GM23338 (cell line): ENCODE measurements at regions not wholly inside any gene's neighbourhood (a gene's known extent, or its start where the extent isn't known, plus 50 kb on each side); places are given as distances from the start of the nearest gene placed in this dataset.

Source experiments
- ATAC-seq: fragments of 200-7000 bp; cut with Tn5 transposase; 3 replicates; pipeline ENCODE4 v1.9.1; 2020
- DNase-seq: peaks from one replicate; pipeline ENCODE4 v3.0.0-alpha.2; 2015; ENCODE audit warnings: low spot score
- H2AFZ ChIP-seq: fragments of 200-600 bp; sonication (generic); 2 replicates; pipeline ENCODE4 v1.8.0; 2016; ENCODE audit warnings: antibody characterized with exemption, mild to moderate bottlenecking, moderate library complexity
- H3F3A ChIP-seq: fragments of 200-600 bp; sonication (generic); replicated peaks from 2 replicates; pipeline ENCODE4 v1.8.0; 2017; ENCODE audit warnings: antibody characterized with exemption, mixed run types, low read depth
- H3K27ac ChIP-seq: fragments of 200-600 bp; sonication (generic); 2 replicates; pipeline ENCODE4 v1.6.1; 2016; ENCODE audit warnings: low read depth
- H3K27me3 ChIP-seq: fragments of 200-600 bp; sonication (generic); 2 replicates; pipeline ENCODE4 v1.8.0; 2016; ENCODE audit warnings: mild to moderate bottlenecking, mixed run types, moderate library complexity; ENCODE audit not compliant: insufficient read depth
- H3K36me3 ChIP-seq: fragments of 200-600 bp; sonication (generic); 2 replicates; pipeline ENCODE4 v1.8.0; 2016; ENCODE audit warnings: mild to moderate bottlenecking; ENCODE audit not compliant: insufficient read depth
- H3K4me1 ChIP-seq: fragments of 200-600 bp; sonication (generic); 2 replicates; pipeline ENCODE4 v1.8.0; 2016; ENCODE audit warnings: mild to moderate bottlenecking, moderate library complexity; ENCODE audit not compliant: insufficient read depth
- H3K4me2 ChIP-seq: fragments of 200-600 bp; sonication (generic); 2 replicates; pipeline ENCODE4 v1.7.1; 2017; ENCODE audit warnings: mixed run types
- H3K4me3 ChIP-seq: fragments of 200-600 bp; sonication (generic); 2 replicates; pipeline ENCODE4 v1.6.1; 2016; ENCODE audit warnings: mixed run types
- H3K79me2 ChIP-seq: fragments of 200-600 bp; sonication (generic); replicated peaks from 2 replicates; pipeline ENCODE4 v1.8.0; 2017; ENCODE audit warnings: mild to moderate bottlenecking; ENCODE audit not compliant: insufficient read depth
- H3K9me2 ChIP-seq: fragments of 200-600 bp; sonication (generic); 2 replicates; pipeline ENCODE4 v1.8.0; 2017; ENCODE audit not compliant: insufficient read depth
- H4K20me1 ChIP-seq: fragments of 200-600 bp; sonication (generic); replicated peaks from 2 replicates; pipeline ENCODE4 v1.8.0; 2017; ENCODE audit warnings: mild to moderate bottlenecking; ENCODE audit not compliant: insufficient read depth
- H3K27ac Mint-ChIP-seq: 2 replicates; pipeline ENCODE4 v1.8.0; 2020; ENCODE audit warnings: inconsistent platforms, mild to moderate bottlenecking, moderate library complexity, mixed read lengths
- H3K27me3 Mint-ChIP-seq: 3 replicates; pipeline ENCODE4 v1.8.0; 2022; ENCODE audit warnings: low read depth, mild to moderate bottlenecking, moderate library complexity, mixed read lengths, inconsistent platforms; ENCODE audit not compliant: insufficient read depth, poor library complexity
- H3K36me3 Mint-ChIP-seq: 3 replicates; pipeline ENCODE4 v1.8.0; 2021; ENCODE audit warnings: low read depth, mild to moderate bottlenecking, inconsistent platforms, moderate library complexity, mixed read lengths
- H3K4me1 Mint-ChIP-seq: 3 replicates; pipeline ENCODE4 v1.8.0; 2020; ENCODE audit warnings: mild to moderate bottlenecking, inconsistent platforms, mixed read lengths
- H3K4me3 Mint-ChIP-seq: 3 replicates; pipeline ENCODE4 v1.8.0; 2021; ENCODE audit warnings: moderate library complexity, mild to moderate bottlenecking, inconsistent platforms, mixed read lengths
- H3K9me3 Mint-ChIP-seq: 3 replicates; pipeline ENCODE4 v1.8.0; 2020; ENCODE audit warnings: moderate library complexity, mild to moderate bottlenecking, inconsistent platforms, mixed read lengths
- CREB1 ChIP-seq: fragments of 250-450 bp; sonication (Bioruptor Pico); IDR thresholded peaks from 2 replicates; pipeline ENCODE4 v1.5.0; 2020; ENCODE audit warnings: low read depth, mild to moderate bottlenecking, moderate library complexity
- EZH2 ChIP-seq: fragments of 200-600 bp; sonication (generic); IDR thresholded peaks from one replicate; pipeline ENCODE4 v1.8.0; 2017; ENCODE audit warnings: antibody characterized with exemption, mild to moderate bottlenecking, low read depth; ENCODE audit not compliant: unreplicated experiment
- EZH2phosphoT487 ChIP-seq: fragments of 200-600 bp; sonication (generic); IDR thresholded peaks from one replicate; pipeline ENCODE4 v1.8.1; 2018; ENCODE audit warnings: antibody characterized with exemption; ENCODE audit not compliant: unreplicated experiment
- JUNB ChIP-seq: IDR thresholded peaks from one replicate; pipeline ENCODE4 v1.6.1; 2016; ENCODE audit warnings: antibody characterized with exemption; ENCODE audit not compliant: unreplicated experiment
- STAT1 ChIP-seq: IDR thresholded peaks from one replicate; pipeline ENCODE4 v1.6.1; 2016; ENCODE audit warnings: antibody characterized with exemption; ENCODE audit not compliant: unreplicated experiment
- TF ChIP-seq, protein P1 (sequence below): fragments of 250-450 bp; sonication (Bioruptor Pico); IDR thresholded peaks from 2 replicates; pipeline ENCODE4 v1.5.0; 2020; ENCODE audit warnings: mild to moderate bottlenecking, moderate library complexity
- TF ChIP-seq, protein P2 (sequence below), 2 experiments: fragments of 200-600 bp in 1 of 2; sonication (generic) in 1 of 2; conservative IDR thresholded peaks; 2 replicates each; pipeline versions ENCODE4 v1.5.1 to v1.6.1; 2016 to 2017; ENCODE audit warnings: antibody characterized with exemption in 2 of 2, low read depth in 2 of 2, mild to moderate bottlenecking in 2 of 2, moderate library complexity in 1 of 2

DNA sequence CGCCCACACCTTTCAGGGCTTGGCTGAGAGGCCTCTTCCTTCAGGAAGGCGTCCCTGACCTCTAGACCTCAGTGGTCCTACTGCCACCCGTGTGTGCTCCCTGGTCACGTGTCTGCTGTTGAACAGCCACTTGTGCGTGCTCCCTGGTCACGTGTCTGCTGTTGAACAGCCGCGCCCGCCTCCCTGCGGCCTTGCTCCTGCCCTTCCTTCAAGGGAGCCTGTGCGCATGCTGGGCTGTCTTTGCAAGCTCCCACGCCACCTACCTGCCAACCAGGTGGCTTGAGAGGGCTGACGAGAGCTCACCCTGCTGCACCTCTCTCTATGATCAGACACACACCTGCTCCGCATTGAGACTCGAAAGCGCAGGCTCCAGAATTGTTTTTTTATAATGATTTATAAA lies 179.3 kb downstream of the BMP7 start:
- Histone ChIP-seq H3K4me2 (no peak overlapping the region), H3K79me2 (no peaks in the 10 kb centered on the region), H4K20me1 (no peaks in the 10 kb centered on the region), H3K4me1 (no peaks in the 10 kb centered on the region), H3K9me2 (no peaks in the 10 kb centered on the region), H3K4me3 (no peak overlapping the region), H3K27me3 (peaks cover 8% of the 10 kb centered on the region; the same call in 1 of the 2 replicates), H3K27ac (no peak overlapping the region), H2AFZ (no peak overlapping the region), H3F3A (no peaks in the 10 kb centered on the region), H3K36me3 (no peaks in the 10 kb centered on the region)
- DNase-seq, result no peak
- TF ChIP-seq STAT1, result no peak
- TF ChIP-seq CREB1 (CRISPR knock-in tag), result no peak
- TF ChIP-seq EZH2phosphoT487, result no peak
- no peak for TF ChIP-seq EZH2
- TF ChIP-seq, protein P1, sequence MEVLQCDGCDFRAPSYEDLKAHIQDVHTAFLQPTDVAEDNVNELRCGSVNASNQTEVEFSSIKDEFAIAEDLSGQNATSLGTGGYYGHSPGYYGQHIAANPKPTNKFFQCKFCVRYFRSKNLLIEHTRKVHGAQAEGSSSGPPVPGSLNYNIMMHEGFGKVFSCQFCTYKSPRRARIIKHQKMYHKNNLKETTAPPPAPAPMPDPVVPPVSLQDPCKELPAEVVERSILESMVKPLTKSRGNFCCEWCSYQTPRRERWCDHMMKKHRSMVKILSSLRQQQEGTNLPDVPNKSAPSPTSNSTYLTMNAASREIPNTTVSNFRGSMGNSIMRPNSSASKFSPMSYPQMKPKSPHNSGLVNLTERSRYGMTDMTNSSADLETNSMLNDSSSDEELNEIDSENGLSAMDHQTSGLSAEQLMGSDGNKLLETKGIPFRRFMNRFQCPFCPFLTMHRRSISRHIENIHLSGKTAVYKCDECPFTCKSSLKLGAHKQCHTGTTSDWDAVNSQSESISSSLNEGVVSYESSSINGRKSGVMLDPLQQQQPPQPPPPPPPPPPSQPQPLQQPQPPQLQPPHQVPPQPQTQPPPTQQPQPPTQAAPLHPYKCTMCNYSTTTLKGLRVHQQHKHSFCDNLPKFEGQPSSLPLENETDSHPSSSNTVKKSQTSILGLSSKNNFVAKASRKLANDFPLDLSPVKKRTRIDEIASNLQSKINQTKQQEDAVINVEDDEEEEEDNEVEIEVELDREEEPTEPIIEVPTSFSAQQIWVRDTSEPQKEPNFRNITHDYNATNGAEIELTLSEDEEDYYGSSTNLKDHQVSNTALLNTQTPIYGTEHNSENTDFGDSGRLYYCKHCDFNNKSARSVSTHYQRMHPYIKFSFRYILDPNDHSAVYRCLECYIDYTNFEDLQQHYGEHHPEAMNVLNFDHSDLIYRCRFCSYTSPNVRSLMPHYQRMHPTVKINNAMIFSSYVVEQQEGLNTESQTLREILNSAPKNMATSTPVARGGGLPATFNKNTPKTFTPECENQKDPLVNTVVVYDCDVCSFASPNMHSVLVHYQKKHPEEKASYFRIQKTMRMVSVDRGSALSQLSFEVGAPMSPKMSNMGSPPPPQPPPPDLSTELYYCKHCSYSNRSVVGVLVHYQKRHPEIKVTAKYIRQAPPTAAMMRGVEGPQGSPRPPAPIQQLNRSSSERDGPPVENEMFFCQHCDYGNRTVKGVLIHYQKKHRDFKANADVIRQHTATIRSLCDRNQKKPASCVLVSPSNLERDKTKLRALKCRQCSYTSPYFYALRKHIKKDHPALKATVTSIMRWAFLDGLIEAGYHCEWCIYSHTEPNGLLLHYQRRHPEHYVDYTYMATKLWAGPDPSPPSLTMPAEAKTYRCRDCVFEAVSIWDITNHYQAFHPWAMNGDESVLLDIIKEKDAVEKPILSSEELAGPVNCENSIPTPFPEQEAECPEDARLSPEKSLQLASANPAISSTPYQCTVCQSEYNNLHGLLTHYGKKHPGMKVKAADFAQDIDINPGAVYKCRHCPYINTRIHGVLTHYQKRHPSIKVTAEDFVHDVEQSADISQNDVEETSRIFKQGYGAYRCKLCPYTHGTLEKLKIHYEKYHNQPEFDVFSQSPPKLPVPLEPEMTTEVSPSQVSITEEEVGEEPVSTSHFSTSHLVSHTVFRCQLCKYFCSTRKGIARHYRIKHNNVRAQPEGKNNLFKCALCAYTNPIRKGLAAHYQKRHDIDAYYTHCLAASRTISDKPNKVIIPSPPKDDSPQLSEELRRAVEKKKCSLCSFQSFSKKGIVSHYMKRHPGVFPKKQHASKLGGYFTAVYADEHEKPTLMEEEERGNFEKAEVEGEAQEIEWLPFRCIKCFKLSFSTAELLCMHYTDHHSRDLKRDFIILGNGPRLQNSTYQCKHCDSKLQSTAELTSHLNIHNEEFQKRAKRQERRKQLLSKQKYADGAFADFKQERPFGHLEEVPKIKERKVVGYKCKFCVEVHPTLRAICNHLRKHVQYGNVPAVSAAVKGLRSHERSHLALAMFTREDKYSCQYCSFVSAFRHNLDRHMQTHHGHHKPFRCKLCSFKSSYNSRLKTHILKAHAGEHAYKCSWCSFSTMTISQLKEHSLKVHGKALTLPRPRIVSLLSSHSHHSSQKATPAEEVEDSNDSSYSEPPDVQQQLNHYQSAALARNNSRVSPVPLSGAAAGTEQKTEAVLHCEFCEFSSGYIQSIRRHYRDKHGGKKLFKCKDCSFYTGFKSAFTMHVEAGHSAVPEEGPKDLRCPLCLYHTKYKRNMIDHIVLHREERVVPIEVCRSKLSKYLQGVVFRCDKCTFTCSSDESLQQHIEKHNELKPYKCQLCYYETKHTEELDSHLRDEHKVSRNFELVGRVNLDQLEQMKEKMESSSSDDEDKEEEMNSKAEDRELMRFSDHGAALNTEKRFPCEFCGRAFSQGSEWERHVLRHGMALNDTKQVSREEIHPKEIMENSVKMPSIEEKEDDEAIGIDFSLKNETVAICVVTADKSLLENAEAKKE, result no peak
- TF ChIP-seq, protein P2, sequence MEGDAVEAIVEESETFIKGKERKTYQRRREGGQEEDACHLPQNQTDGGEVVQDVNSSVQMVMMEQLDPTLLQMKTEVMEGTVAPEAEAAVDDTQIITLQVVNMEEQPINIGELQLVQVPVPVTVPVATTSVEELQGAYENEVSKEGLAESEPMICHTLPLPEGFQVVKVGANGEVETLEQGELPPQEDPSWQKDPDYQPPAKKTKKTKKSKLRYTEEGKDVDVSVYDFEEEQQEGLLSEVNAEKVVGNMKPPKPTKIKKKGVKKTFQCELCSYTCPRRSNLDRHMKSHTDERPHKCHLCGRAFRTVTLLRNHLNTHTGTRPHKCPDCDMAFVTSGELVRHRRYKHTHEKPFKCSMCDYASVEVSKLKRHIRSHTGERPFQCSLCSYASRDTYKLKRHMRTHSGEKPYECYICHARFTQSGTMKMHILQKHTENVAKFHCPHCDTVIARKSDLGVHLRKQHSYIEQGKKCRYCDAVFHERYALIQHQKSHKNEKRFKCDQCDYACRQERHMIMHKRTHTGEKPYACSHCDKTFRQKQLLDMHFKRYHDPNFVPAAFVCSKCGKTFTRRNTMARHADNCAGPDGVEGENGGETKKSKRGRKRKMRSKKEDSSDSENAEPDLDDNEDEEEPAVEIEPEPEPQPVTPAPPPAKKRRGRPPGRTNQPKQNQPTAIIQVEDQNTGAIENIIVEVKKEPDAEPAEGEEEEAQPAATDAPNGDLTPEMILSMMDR (conservative IDR thresholded peaks at IDR 0.05; ENCODE audit: low read depth in 2 of 2), result peak in 1 of 2 experiments; percentile 38; a peak in 1 of 4 replicates
- no peak for TF ChIP-seq JUNB
- Mint-ChIP-seq H3K27me3 (peaks cover 9% of the 10 kb centered on the region), H3K4me1 (peaks cover 4% of the 10 kb centered on the region; the same call in 2 of the 3 replicates), H3K9me3 (no peaks in the 10 kb centered on the region; the same call in 2 of the 3 replicates), H3K36me3 (no peaks in the 10 kb centered on the region), H3K27ac (no peak overlapping the region), H3K4me3 (no peak overlapping the region)
- ATAC-seq, result no peak
